ENCODE measurements at regions not wholly inside any gene's neighbourhood (a gene's known extent, or its start where the extent isn't known, plus 50 kb on each side); places are given as distances from the start of the nearest gene placed in this dataset.

- peak overlapping the region; percentile 52 for H3K27ac ChIP-seq
- no peaks in the 10 kb centered on the region for H3K36me3 ChIP-seq
- DNase-seq (ENCODE audit: low spot score in 2 of 2), result no peak
- H3K4me3 ChIP-seq, result no peak overlapping the region
- no peaks in the 10 kb centered on the region for H3K9me3 ChIP-seq
- WGBS, result 89% methylated on average over 12 of the region's 12 CpGs
- no peaks in the 10 kb centered on the region for H3K27me3 ChIP-seq
- TF ChIP-seq EP300 (IDR thresholded peaks at IDR 0.05), result no peak
- no peak for TF ChIP-seq CTCF (IDR thresholded peaks at IDR 0.05)
- no peak for TF ChIP-seq POLR2A (IDR thresholded peaks at IDR 0.05)
- peaks cover 95% of the 10 kb centered on the region for H3K4me1 ChIP-seq
Observed at GRCh38 chr6:144339859-144340452, 54.8 kb downstream of the UTRN start.

GRCh38 chr6:144340541-144341371 is 55.6 kb downstream of the UTRN start:
- H3K9me3 ChIP-seq, result no peaks in the 10 kb centered on the region
- peaks cover 94% of the 10 kb centered on the region for H3K4me1 ChIP-seq
- no peak overlapping the region for H3K4me3 ChIP-seq
- no peaks in the 10 kb centered on the region for H3K36me3 ChIP-seq
- H3K27me3 ChIP-seq, result no peaks in the 10 kb centered on the region
- WGBS, result 53% methylated on average over 5 of the region's 5 CpGs
- no peak for DNase-seq (ENCODE audit: low spot score in 2 of 2)
- H3K27ac ChIP-seq, result peak overlapping the region; percentile 52
- TF ChIP-seq POLR2AphosphoS5 (IDR thresholded peaks at IDR 0.05) (no peak), EP300 (IDR thresholded peaks at IDR 0.05) (no peak), POLR2A (IDR thresholded peaks at IDR 0.05) (no peak), CTCF (IDR thresholded peaks at IDR 0.05) (no peak)

GRCh38 chr6:144341831-144342527 is 56.8 kb downstream of the UTRN start:
- no peak for TF ChIP-seq EP300 (IDR thresholded peaks at IDR 0.05)
- TF ChIP-seq POLR2AphosphoS5 (IDR thresholded peaks at IDR 0.05), result no peak
- no peak for TF ChIP-seq POLR2A (IDR thresholded peaks at IDR 0.05)
- TF ChIP-seq CTCF (IDR thresholded peaks at IDR 0.05), result no peak
- Histone ChIP-seq H3K27me3 (no peaks in the 10 kb centered on the region), H3K9me3 (no peaks in the 10 kb centered on the region), H3K27ac (peak overlapping the region; percentile 15), H3K36me3 (no peaks in the 10 kb centered on the region), H3K4me3 (no peak overlapping the region), H3K4me1 (peaks cover 89% of the 10 kb centered on the region)
- WGBS, result 71% methylated on average over 5 of the region's 5 CpGs
- DNase-seq (ENCODE audit: low spot score in 2 of 2), result no peak

- Histone ChIP-seq H3K9me3 (no peaks in the 10 kb centered on the region), H3K27me3 (no peaks in the 10 kb centered on the region), H3K36me3 (no peaks in the 10 kb centered on the region), H3K27ac (peak overlapping the region; percentile 67), H3K4me3 (peak overlapping the region; percentile 12), H3K4me1 (peaks cover 82% of the 10 kb centered on the region)
- no peak for DNase-seq (ENCODE audit: low spot score in 2 of 2)
- WGBS, result 30% methylated on average over 10 of the region's 10 CpGs
- TF ChIP-seq POLR2A (IDR thresholded peaks at IDR 0.05) (no peak), CTCF (IDR thresholded peaks at IDR 0.05) (no peak), POLR2AphosphoS5 (IDR thresholded peaks at IDR 0.05) (no peak), EP300 (IDR thresholded peaks at IDR 0.05) (no peak)
Observed at GRCh38 chr6:144343701-144344428, 58.7 kb downstream of the UTRN start.

Data from suprapubic skin (tissue), 4 donors.